ENCODE measurements at regions not wholly inside any gene's neighbourhood (a gene's known extent, or its start where the extent isn't known, plus 50 kb on each side); places are given as distances from the start of the nearest gene placed in this dataset.

GRCh38 chr14:105844047-105844630, 317.8 kb downstream of the TMEM121 start:
- no peak for DNase-seq (ENCODE audit: low read depth)

GRCh38 chr14:105844810-105845724, 318.7 kb downstream of the TMEM121 start:
- no peak for DNase-seq (ENCODE audit: low read depth)

GRCh38 chr14:105845725-105846309, 319.4 kb downstream of the TMEM121 start:
- DNase-seq (ENCODE audit: low read depth) = no peak

GRCh38 chr14:105846312-105846711, 319.9 kb downstream of the TMEM121 start:
- DNase-seq (ENCODE audit: low read depth) = no peak

- no peak for DNase-seq (ENCODE audit: low read depth)
Measured at GRCh38 chr14:105847400-105847799, 321.0 kb downstream of the TMEM121 start.

- DNase-seq (ENCODE audit: low read depth) = no peak
Measured at GRCh38 chr14:105848570-105848969, 322.2 kb downstream of the TMEM121 start.

GRCh38 chr14:105849933-105850626, 323.7 kb downstream of the TMEM121 start:
- DNase-seq (ENCODE audit: low read depth) = no peak

GRCh38 chr14:105850853-105851581, 324.6 kb downstream of the TMEM121 start:
- DNase-seq (ENCODE audit: low read depth) = no peak

- no peak for DNase-seq (ENCODE audit: low read depth)
Measured at GRCh38 chr14:105851716-105852377, 325.5 kb downstream of the TMEM121 start.

GRCh38 chr14:105852378-105853088, 326.1 kb downstream of the TMEM121 start:
- DNase-seq (ENCODE audit: low read depth) = no peak

GRCh38 chr14:105853089-105853906, 326.9 kb downstream of the TMEM121 start:
- no peak for DNase-seq (ENCODE audit: low read depth)

- DNase-seq (ENCODE audit: low read depth) = no peak
Measured at GRCh38 chr14:105853907-105854599, 327.7 kb downstream of the TMEM121 start.

- DNase-seq (ENCODE audit: low read depth) = no peak
Measured at GRCh38 chr14:105854600-105855245, 328.3 kb downstream of the TMEM121 start.

- DNase-seq (ENCODE audit: low read depth) = no peak
Measured at GRCh38 chr14:105855246-105855892, 329.0 kb downstream of the TMEM121 start.

GRCh38 chr14:105855893-105856675, 329.7 kb downstream of the TMEM121 start:
- no peak for DNase-seq (ENCODE audit: low read depth)

GRCh38 chr14:105856676-105857219, 330.4 kb downstream of the TMEM121 start:
- no peak for DNase-seq (ENCODE audit: low read depth)
